Type B pancreatic cell (in vitro differentiated cells): ENCODE measurements at regions not wholly inside any gene's neighbourhood (a gene's known extent, or its start where the extent isn't known, plus 50 kb on each side); places are given as distances from the start of the nearest gene placed in this dataset.

ENCODE experiments used
- DNase-seq: peaks from one replicate; pipeline ENCODE4 v3.0.0; 2021; ENCODE audit warnings: mixed read lengths; ENCODE audit not compliant: unreplicated experiment; ENCODE audit errors: extremely low spot score
- H3K27ac Mint-ChIP-seq: 2 replicates; pipeline ENCODE4 v1.8.0; 2021; ENCODE audit warnings: mild to moderate bottlenecking, mixed read lengths
- H3K27me3 Mint-ChIP-seq: 2 replicates; pipeline ENCODE4 v1.8.0; 2021; ENCODE audit warnings: mixed read lengths
- H3K36me3 Mint-ChIP-seq: 2 replicates; pipeline ENCODE4 v1.8.0; 2021; ENCODE audit warnings: mixed read lengths
- H3K4me1 Mint-ChIP-seq: one replicate; pipeline ENCODE4 v1.8.0; 2021; ENCODE audit warnings: mixed read lengths; ENCODE audit not compliant: unreplicated experiment
- H3K4me3 Mint-ChIP-seq: 2 replicates; pipeline ENCODE4 v1.8.0; 2021; ENCODE audit warnings: mild to moderate bottlenecking, mixed read lengths
- H3K9me3 Mint-ChIP-seq: 2 replicates; pipeline ENCODE4 v1.8.0; 2021; ENCODE audit warnings: mixed read lengths
- CTCF ChIP-seq: fragments of 200-600 bp; sonication (generic); conservative IDR thresholded peaks from 2 replicates; pipeline ENCODE4 v1.5.0; 2021; ENCODE audit warnings: antibody characterized with exemption, mild to moderate bottlenecking

GRCh38 chr6:122068291-122068769 lies 331.1 kb upstream of the HSF2 start:
- Mint-ChIP-seq H3K4me3 (no peak overlapping the region), H3K4me1 (peaks cover 37% of the 10 kb centered on the region)
- no peak for DNase-seq

GRCh38 chr6:122069932-122070331 lies 329.5 kb upstream of the HSF2 start:
- H3K27ac Mint-ChIP-seq: no peak overlapping the region

More at GRCh38 chr6:122068291-122068769, 331.1 kb upstream of the HSF2 start:
- no peak for TF ChIP-seq CTCF
- no peaks in the 10 kb centered on the region for H3K36me3 Mint-ChIP-seq
- no peaks in the 10 kb centered on the region for H3K27me3 Mint-ChIP-seq
- H3K27ac Mint-ChIP-seq: no peak overlapping the region
- H3K9me3 Mint-ChIP-seq: no peaks in the 10 kb centered on the region

GRCh38 chr6:122072014-122072647 lies 327.3 kb upstream of the HSF2 start:
- no peak for DNase-seq
- Mint-ChIP-seq H3K4me1 (peaks cover 32% of the 10 kb centered on the region), H3K27me3 (no peaks in the 10 kb centered on the region), H3K36me3 (no peaks in the 10 kb centered on the region), H3K9me3 (no peaks in the 10 kb centered on the region), H3K27ac (no peak overlapping the region), H3K4me3 (no peak overlapping the region)
- no peak for TF ChIP-seq CTCF

More at GRCh38 chr6:122069932-122070331, 329.5 kb upstream of the HSF2 start:
- TF ChIP-seq CTCF: no peak
- Mint-ChIP-seq H3K27me3 (no peaks in the 10 kb centered on the region), H3K4me3 (no peak overlapping the region), H3K36me3 (no peaks in the 10 kb centered on the region), H3K9me3 (no peaks in the 10 kb centered on the region), H3K4me1 (peaks cover 32% of the 10 kb centered on the region)
- no peak for DNase-seq

GRCh38 chr6:122075084-122075838 lies 324.2 kb upstream of the HSF2 start:
- no peak overlapping the region for H3K27ac Mint-ChIP-seq
- peaks cover 29% of the 10 kb centered on the region for H3K4me1 Mint-ChIP-seq
- H3K27me3 Mint-ChIP-seq: no peaks in the 10 kb centered on the region
- H3K9me3 Mint-ChIP-seq: no peaks in the 10 kb centered on the region
- peak overlapping the region; percentile 20 for H3K4me3 Mint-ChIP-seq
- no peak for TF ChIP-seq CTCF
- no peaks in the 10 kb centered on the region for H3K36me3 Mint-ChIP-seq
- DNase-seq: no peak

- Mint-ChIP-seq H3K9me3 (peaks cover 5% of the 10 kb centered on the region), H3K36me3 (no peaks in the 10 kb centered on the region), H3K4me3 (no peak overlapping the region), H3K27ac (no peak overlapping the region), H3K27me3 (no peaks in the 10 kb centered on the region), H3K4me1 (peaks cover 34% of the 10 kb centered on the region)
- DNase-seq: no peak
- TF ChIP-seq CTCF: no peak
Observed at GRCh38 chr6:122075917-122076316, 323.5 kb upstream of the HSF2 start.
